ENCODE measurements at regions not wholly inside any gene's neighbourhood (a gene's known extent, or its start where the extent isn't known, plus 50 kb on each side); places are given as distances from the start of the nearest gene placed in this dataset.

DNA sequence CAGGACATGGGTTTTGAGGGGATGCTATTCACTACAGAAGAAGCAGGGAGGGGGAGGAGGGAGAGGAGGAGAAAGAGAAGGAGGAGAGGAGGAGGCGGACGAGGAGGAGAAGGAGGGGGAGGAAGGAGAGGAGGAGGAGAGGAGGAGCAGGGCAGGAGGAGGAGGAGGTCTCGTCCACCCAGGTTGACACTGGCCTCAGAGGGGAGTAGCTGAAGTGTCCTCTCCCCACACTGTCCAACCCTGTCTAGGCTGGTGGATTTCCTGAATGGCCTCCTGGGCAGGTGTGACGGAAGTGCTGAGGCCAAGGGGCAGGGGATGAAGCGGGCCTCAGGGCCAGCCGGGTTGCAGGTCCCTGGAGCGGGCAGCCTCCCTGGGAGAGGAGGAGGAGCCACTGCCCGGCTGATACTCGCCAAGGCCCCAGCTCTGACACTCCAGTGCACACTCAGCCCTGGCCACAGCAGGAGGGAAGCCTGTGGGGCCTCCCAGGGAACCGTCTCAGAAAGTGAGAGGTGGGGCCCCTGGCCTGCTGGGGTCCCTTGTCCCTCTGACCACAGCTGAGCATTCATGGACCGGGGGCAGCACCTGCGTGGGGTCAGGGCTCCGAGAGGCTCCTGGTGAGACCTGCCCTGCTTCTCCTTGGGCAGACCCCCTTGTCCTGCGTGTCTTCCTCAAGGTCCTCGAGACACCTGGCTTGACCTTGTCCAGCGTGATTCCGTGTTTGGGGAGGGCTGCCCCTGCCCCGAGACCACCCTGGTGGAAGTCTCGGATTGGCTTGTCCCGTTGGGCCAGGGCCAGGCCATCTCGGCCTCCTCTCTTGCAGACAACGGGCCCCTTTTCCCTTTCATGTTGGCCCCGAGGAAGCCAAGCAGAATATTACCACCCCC, 200.6 kb upstream of the CIBAR2 start:
- DNase-seq = no peak

DNA sequence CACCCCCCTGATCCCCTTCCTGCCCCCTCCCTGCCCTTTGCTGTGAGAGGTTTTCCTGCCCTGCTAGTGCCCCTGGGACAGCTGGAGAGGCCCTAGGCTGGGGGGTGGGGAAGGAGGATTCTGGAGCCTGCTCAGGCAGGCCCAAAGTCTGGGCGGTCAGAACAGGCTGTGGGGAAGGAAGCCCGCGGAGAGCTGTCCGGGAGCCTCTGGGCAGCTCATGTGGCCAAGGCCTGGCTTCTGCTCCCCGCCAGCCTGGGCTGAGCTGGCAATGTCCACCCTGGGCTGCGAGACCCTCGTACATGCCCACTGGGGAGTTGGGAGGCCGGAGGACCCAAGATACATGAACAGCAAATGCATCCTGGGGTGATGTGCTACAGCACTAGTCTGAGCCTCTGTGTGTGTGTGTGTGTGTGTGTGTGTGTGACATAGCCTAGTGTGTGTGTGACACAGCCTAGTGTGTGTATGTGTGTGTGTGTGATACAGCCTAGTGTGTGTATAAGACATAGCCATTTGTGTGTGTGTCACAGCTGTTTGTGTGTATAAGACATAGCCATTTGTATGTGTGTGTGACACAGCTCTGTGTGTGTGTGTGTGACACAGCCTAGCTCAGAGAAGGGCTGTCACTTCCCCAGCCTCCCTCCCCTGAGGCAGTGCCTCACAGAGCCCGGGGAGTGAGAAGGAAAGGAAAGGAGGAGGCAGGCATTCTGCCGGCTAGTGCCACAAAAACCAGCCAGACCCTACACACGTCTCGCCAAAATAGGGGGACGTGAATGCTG, 201.4 kb upstream of the CIBAR2 start:
- DNase-seq = no peak

DNA sequence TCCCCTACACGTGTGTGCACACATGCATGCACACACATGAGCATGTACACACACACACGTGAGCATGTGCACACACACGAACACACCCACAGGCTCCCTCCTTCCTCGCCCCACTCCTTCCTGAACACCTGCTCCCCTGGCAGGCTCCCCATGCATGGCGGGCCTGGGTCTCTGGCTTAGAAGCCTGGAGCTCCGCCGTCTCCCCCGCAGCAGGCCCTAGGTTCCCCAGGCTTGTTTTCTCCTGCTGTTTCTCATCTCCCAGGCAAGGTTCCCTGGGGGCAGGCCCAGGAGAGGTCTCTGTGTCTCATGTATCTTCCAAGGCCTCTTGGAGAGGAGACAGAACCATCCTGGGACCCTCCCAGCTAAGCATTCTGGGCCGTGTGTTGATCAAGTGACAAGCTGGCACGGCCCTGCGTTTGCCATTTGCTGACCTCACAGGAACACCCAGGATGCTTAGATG, 202.3 kb upstream of the CIBAR2 start:
- no peak for DNase-seq

DNA sequence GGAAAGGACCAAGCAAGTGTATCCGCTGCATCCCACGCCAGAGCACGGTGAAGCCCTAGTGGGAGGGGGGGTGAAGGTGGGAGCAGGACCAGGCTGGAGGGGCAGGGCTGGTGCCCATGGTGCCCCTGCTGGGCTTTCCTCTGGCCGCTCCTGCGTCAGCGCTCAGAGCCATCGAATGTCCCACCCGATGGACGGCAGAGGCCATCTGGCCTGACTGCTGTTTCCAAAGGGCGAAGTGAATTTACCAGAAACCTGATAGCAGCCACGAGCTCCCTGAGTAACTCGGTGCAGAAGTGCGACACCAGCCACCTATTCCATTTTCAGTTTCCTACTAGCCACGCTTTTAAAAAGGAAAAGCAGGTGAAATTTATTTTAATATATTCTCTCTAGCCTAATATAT, 203.6 kb upstream of the CIBAR2 start:
- DNase-seq = no peak

DNA sequence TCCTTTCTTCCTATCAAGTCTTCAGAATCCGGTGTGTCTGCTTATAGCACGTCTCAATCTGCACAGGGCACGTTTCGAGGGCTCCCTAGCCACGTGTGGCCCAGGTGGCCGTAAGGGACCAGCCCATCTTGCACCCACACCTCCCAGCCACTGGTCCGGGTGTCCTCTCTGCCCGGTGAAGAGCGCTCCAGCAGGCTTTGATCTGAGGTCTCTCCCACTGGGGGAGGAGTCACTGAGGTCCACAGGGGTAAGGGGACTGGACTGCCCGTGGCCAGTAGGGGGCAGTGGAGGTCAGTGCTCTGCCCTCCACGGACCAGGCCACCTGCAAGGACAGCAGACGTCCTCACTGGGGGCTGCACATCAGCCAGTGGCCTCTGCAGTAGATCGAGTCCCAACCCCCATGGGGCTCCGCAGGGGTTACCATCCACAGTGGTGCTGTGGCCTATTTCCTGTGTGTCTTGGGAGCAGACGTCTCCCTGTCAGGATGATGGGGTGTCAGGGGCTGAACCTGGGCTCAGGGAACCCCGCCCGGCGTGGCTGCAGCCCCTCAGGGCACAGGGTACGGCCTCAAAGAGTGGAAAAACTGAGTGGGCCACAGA, 204.1 kb upstream of the CIBAR2 start:
- DNase-seq = peak; percentile 13 to 33

DNA sequence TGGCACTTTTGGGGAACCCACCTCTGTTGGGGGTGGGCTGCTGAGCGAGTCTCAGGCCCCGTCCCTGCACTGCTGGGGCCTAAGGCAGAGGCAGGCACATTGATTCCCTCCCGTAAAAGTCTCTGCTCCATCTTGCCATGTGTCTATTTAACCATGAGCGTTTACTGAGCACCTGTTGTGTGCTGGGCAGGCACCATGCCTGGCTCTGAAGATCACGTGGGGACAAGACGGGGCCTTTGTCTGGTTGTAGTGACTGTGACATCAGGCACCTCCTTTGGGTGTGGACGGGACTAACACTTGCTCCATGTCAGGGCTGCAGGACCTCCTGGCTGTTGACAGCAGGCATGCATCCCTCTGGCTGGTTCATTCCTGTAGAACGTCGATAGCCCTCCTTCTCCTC, 204.7 kb upstream of the CIBAR2 start:
- no peak for DNase-seq

DNA sequence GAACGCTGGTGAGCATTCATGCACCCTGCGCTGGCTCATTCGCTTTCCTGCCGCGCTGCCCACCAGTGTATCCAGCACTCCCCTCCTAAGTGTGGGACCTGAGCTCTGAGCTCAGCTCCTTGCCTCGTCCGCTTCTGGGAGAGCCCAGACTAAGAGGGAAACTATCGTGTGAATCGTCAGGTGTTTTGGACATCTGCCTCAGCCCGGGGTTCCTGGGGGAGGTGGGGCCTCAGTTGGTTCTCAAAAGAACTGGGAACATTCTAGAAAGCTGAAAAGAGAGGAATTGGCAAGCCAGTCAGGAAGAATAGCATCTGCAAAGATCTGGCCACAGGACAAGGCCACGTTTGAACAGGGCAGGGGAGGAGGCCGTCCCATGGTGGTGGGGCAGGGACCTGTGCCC, 205.4 kb upstream of the CIBAR2 start:
- DNase-seq = no peak

DNA sequence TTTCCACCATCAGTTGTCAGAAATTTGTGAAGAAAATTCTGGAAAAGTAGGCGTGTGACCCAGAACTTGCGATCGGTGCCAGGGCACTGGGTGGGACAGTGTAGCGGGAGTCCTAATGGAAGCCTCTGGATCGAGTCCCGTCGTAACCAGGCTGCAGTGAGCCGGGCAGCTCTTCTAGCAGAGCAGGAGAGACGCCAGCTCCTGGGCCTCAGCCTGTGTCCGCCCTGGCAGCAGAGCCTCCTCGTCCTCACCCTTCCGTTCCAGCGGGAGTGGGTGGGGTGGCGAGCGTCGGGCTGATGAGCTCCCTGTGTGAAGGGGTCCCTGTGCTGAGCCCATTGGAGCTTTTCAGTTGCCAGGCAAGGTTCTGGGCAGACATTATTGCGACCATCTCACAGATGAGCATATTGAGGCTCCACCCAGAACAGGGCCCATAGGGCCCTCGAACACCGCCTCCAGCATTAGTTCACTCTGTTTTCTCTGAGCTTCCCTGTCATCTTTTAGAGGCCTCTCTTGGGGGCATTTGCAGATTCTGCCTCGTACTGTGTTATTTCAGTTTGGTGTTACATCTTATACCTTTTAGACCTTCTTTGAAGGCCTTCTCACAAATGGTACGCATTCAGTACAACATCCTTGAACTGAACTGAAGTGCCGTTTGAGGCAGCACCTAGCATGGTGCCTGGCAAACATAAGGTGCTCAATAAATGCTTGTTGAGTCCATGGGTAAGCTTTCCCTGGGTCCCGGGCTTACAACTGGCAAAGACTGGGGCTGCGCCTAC, 207.1 kb upstream of the CIBAR2 start:
- no peak for DNase-seq

DNA sequence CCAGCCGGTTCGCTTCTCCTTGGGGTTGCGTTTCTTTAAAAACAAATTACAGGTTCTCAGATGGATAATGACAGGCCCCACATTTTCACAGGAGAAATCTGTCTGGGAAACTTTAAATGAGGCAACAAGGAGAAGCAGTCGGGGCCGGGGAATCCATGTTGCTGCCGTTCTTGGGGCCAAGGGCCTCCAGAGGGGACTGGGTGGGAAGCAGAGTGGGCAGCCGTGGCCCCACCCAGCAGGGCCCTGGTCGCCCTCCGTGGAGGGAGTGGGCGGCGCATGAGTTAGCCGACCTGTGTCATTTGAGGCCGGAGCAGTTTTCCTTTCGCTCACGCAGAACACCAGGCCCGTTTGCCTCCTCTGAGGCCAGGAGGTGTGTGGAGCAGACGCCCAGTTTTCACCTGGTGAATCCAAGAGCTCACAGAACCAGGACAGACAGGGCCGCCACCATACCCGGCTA, 207.7 kb upstream of the CIBAR2 start:
- no peak for DNase-seq

DNA sequence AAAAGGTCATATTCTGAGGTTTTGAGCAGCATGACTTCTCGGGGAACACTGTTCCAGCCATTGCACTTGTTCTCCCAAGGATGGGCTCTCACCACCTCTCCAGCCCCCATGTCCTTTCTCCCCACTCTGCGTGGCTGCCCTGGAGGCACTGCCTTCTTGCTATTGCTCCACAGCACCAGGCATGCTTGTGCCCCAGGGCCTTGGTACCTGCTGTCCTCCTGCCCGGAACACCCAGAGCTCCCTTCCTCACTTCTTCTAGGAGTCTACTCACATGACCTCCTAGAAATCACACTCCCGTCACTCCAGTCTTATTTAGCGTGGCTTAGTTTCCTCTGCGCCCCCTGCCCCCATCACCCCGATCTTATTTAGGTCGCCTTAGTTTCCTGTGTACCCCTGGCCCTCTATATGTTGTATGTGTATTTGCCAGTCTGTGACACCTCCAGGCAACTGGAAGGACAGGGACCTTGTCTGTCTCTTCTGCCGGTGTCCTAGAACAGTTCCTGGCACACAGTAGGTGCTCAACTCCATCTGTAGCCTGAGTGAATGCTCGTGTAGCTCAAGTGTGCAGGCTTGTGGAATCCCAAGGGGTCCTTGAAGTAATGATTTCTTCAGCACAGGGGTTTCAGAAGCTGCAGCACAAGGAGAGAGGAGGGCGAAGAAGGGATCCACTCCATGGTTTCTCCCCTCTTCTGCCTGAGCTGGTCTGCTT, 208.6 kb upstream of the CIBAR2 start:
- DNase-seq = no peak

DNA sequence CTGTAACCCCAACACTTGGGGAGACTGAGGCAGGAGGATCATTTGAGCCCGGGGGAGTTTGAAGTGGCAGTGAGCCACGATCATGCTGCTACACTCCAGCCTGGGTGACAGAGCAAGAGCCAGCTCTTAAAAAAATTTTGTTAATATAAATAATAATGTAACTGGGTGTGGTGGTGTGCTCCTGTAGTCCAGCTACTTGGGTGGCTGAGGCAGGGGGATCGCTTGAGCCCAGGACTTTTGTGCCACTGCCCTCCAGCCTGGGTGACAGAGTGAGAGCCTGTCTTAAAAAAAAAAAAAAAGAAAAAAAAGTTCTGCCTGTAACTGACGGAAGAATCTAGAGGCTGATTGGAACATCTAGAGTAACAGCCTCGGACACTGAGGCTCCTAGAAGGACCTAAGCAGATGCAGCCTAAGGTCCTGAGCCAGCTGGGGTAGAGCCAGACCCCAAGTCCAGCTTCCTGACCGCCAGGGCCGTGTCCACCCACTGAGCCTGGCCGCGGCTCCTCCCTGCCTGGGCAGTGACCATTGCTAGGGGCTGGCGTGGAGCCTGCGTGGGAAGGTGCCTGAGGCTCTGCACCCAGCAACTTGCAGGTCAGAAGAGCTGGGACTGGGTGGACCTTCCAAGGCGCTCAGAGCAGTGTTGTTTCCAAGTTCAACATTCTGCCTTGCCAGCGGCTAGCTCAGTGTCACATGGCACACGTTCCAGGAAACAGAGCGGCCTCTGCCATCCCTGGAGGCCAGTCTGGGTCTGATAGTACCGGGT, 209.4 kb upstream of the CIBAR2 start:
- no peak for DNase-seq

DNA sequence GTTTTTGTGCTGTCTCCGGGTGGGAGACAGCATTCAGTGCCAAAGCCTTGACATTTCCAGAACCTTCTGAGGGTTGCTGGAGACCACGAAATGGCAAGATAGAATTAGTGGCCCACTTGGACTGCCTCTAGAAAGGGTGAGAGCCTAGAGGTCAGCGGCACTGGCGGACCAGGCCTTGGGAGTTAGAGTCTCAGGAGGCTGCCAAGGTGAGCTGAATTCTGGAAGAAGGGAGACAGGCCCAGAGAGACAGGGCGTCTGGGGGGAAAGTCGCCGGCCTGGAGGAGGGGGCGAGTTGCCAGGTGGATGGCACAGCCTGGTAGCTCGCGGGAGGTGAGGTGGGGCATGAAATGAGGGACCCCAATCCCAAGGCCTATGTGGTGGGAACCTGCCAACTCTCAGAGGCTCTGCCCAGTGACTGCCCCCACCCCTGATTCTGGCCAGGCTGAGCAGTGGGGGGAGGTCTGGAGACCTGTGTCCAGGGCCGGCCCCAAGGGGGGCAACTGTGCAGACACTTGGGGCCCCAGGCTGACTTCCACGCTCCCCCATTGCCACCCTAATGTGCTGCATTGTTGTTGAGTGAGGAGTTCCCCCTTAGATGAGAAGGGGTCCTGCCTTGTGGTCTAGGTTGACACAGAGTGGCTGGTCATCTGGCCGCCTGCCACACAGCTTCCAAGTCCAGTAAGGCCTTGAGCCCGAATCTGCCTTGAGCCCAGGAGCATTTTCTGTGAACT, 211.1 kb upstream of the CIBAR2 start:
- no peak for DNase-seq

DNA sequence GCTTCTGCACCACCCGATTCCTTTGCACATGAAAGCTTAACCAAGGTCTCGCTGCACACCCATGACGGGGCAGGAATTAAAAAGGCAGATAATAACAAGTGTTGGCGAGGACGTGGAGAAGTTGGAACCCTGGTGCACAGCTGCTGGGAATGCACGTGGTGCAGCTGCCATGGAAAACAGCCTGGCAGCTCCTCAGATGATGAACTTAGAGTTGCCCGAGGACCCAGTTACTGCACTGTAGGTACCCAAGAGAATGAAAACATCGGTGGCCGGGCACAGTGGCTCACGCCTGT, 211.6 kb upstream of the CIBAR2 start:
- no peak for DNase-seq

DNA sequence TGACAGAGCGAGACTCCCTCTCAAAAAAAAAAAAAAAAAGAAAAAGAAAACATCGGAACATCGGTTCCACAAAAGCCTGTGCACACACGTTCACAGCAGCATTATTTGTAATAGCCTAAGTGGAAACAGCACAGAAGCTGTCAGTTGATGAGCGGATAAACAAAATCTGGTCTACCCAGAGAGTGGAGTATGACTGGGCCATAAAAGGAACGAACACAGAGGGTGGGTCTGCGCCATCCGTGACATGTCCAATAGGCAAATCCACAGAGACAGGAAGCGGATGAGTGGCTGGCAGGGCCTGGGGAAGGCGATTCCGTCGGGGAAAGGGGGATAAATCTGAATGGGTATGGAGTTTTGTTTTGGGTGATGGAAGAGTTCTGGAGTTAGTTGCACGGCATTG, 212.2 kb upstream of the CIBAR2 start:
- no peak for DNase-seq

DNA sequence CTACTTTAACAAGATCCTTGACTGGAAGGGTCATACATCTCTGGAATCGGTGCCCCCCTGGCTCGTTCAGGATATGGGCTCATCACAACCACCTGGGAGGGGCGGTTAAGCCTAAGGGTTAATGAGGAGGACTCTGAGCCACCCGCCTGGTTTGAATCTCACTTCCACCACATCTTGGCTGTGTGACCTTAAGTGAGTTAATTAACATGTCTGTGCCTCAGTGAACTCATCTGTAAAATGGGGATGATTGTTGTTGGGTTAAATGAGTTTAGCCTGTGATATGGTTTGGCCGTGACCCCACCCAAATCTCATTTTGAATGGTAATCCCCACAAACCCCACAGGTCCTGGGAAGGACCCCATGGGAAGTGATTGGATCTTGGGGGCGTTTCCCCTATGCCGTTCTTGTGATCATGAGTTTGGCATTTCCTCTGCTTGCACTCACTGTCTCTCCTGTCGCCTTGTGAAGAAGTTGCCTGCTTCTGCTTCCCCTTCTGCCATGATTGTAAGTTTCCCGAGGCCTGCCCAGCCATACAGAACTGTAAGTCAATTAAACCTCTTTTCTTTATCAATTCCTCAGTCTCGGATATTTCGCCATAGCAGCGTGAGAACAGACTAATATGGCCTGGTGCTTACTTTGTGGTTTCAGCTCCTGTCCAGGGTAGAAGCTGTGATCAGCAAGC, 214.0 kb upstream of the CIBAR2 start:
- no peak for DNase-seq

DNA sequence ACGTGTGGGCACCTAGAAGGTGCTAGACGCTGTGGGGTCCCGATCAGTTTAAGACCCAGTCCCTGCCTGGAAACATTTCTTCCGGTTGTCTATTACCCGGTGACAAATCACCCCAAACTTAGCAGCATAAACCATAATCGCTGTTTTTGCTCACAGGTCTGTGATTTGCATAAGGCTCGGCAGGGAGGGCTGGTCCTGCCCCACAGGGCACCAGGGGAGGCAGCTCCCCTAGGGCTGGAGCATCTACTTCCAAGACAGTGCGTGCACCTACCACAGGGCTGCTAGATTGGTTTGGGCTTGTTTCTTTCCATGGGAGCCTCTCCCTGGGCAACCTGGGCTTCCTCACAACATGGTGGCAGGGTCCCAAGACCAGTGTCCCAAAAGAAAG, 214.5 kb upstream of the CIBAR2 start:
- DNase-seq = no peak

DNA sequence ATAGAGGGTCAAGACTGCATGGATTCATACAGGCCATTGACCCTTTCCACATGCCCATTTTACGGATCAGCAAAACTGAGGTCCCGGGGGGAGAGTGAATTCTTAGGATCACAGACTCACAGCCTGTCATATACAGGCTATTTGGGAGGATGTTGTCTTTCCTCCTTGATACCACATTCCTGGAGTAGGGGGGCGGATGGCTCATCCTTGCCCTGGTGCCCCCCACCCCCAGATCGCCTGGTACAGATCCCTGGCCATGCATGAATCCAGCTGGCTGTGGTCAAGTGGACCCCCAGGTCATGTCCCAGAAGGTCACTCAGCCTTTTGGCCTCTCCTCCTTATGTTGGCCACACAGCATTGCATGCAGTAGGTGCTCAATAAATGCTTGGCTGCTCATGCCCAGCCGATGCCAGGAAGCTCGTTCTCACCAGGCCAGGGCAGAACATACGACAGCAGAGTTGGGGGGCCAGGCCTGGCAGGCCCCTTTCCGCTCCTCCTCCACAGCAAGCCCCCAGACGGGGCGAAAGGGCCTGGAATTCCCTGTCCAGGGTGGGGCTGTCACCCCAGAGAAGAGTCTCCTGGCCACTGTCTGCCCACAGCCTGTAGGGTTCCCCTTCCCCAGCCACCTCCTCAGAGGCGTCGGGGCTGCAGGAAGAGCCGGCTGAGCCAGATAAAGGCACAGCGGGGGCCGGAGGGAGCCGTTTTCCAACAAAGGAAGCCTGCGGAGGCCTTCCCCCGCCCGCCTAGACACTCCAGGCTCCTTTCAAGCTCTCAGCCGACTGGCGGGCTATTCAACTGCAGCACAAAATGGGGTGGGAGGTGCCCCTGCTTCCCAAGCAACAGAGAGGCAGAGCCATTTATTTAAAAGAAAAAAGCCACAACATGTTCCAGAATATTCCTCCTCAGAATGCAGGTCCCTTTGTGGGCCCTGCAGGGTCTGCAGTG, 215.7 kb upstream of the CIBAR2 start:
- no peak for DNase-seq

DNA sequence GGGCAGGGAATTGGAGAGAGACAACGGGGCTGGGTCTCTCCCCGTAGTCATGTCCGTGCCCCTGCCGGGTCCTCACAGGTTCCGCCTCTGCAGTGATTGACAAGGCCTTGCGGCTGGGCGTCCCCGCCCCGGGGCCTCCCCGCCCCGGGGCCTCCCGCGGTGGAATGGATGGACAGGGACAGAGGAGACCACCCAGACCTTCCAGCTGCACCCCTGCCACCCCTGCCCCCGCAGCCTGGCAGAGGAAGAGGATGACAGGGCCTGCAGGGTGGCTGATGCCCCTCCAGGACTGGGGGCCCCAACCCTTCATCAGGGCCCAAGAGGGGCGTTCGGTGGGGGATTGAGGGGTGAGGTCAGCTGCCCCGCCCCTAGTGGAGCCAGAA, 216.4 kb upstream of the CIBAR2 start:
- DNase-seq = no peak

Data from AML-193 (cell line).